ENCODE measurements at regions not wholly inside any gene's neighbourhood (a gene's known extent, or its start where the extent isn't known, plus 50 kb on each side); places are given as distances from the start of the nearest gene placed in this dataset.

DNA sequence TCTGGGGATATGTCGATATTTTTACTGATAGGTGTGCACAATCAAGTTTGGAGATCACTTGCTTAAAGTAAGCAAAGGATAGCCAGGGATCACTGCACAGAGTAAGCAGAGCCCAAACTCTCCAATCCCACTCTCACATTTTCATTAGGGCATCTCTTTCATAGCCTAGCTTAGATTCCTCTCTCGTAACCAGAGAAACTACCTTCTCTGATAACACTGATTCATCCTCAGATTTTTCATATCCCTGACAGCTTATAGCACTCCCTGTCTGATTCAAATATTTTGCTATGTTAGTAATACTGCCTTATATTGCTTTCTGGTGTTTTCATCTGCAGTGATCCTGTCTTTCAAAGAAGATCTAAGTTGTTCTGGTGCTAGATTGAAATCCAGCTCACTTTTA is 123.7 kb downstream of the CBLL2 start:
- no peak for DNase-seq

DNA sequence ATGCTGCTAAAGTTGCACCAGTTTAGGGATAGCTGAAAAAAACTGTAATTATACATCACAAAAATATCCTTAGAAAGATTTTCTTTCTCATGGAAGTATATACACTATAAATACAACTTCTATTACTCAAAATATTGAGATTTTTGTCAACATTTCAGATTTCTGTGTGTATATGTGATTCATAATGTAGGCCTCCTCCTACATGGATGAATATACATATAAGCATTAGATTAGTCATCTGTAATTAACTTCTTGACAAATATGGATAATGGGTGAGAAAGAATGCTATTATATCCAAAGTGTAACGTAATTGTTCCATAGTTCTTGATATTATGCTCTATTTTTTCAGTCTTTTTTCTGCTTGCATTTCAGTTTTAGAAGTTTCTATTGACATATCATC is 124.9 kb downstream of the CBLL2 start:
- DNase-seq, result no peak

DNA sequence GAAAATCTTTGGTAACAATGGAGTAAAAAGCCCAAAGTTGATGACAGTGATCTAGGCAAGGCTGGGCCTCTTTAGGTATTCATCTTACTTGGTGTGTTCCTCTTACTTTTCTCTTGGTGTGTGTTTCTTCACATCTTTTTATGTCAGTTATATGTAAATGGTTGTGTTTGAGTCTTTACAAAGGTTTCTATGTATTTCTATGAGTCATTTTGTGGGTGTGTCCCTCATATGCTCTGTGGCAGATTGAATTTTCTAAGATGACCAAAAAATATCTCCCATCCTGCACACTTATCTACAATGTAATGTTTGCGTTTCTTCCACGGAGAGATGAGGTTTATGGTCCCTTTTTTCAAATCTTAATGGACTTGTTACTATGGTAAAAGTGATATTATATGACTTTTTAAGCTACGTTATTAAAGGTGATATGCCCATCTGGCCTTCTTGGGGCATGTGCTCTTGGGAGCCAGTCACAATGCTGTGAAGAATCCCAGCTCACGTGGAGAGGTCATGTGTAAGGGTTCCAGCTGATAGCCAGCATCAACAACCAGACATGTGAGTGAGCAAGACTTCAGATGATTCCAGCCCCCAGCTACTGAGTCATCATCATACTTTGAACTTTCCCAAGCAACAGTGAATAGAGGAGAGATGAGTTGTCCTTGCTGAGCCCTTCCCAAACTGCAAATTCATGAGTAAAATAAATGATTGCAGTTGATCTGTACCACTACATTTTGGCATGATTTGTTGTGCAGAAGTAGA is 126.9 kb downstream of the CBLL2 start:
- no peak for DNase-seq

DNA sequence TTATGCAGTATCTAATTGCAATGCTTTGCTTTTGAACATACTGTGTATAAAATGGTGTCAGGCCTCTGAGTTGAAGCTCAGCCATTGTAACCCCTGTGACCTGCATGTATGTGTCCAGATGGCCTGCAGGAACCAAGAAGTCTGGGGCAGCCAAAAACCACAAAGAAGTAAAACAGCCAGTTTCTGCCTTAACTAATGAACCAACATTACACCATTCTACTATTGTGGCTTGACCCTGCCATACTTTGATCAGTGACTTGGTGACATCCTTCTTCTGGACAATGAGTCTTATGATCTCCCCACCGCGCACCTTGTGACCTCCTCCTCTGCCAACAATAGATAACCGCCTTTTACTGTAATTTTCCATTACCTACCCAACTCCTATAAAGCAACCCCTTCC is 131.6 kb downstream of the CBLL2 start:
- no peak for DNase-seq

DNA sequence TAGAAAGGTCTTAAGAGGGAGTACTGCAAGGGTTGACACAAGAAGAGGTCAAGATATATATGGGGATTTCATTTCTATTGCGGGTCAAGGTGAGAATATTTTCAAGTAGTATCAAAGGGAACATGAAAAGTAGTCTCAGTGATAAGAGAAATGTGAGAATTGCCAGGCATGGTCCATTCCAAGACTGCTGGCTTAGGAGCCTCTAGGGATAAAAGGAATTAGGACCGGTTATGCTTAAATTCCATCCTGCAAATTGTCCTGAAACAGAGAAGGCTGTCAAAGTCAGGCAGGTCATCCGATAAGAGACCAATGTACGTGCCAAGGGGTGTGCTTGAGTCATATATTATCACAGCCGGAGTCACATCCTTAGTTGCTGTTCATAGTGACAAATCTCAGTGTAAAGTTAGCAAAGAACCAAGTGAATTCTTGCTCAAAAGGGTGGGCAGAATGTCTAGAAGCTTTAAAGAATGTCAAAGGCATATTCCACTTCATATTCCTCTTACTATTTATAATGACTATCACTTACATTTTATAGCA is 133.6 kb downstream of the CBLL2 start:
- no peak for DNase-seq

DNA sequence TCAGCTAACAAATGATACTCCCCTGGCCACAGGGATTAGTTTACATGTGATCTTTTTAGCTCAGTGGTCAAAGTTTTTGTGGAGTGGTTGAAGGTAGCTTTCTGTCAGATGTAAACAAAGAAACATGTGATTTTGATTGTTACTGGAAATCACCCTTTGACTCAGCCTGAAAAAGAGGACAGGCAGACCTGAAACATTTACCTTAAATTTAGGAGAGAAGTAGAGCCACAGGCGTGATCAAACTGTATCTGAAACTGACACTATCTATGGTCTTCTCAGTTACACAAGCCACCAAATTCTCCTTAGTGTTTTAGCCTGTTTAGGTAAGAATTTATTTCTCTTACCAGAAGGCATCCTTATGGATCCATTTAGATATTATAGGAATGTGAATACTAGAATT is 136.7 kb downstream of the CBLL2 start:
- no peak for DNase-seq

DNA sequence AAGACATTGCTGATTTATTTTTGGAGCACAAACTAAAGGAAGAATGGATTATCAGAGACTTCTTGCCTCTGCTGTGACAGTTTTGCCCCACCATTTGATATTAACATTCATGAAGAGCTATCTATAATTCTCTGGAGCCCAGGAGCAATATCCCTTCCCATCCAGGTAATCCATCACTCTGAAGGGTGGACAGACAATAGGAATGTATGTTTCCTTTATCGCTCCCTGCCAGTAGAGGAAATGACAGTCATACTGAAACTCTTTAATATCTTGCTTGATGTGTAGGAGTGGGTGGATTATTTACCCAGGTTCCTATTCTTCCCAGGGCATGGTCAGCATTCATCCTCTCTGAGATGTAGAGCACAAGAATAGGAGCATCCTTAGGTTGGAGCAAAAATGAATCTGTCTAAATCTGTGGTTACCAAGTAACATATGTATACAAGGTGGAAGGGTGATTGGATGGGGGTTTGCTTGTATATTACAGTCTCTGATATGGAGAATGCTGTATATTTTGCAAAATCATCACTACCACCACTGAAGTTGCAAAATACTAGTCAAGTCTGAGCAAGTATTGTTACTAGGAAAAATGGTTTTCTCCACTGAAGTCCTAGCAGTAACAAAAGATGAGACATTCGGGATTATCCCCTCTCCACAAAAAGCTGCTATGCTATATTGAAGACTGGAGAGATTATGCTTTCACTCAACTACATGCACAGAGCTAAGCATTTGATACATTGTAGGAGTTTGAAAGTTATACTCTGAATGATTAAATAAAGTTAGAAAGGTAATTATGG is 151.6 kb downstream of the CBLL2 start:
- no peak for DNase-seq

DNA sequence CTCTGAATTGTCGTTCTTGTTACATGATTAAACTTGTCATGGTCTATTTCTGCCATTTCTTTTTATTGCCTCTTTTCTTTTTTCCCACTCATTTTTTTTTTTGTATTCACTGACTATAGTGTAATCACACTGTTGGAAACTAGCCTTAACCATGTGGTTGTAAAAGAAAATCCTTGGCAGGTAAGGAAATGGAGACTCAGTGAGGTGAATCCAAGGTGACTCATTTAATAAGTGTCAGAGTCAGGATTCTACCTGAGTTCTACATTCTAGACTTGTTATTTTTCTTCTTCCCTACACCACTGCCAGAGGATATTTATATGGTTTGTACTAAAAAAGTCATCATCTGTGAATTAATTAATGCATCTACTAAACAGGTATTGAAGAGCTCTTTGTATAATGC is 152.2 kb downstream of the CBLL2 start:
- no peak for DNase-seq

DNA sequence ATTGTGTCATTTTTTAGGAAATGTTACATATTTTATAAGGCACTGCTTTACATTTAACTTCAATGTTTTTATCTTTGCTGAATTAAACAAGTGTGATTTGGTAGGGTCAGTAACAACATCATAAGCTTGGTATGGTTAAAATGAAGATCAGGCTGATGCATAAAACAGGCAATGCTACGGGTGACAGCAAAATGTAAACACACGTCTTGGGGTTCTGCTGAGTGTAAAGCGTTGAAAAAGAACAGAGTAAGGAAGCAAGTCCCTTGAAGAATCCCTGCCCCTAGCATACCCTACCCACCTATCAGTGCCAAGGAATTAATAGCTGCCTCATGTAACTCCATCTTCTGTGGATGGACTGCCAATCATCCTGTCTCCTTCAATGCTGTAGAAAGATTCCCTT is 157.0 kb downstream of the CBLL2 start:
- no peak for DNase-seq

DNA sequence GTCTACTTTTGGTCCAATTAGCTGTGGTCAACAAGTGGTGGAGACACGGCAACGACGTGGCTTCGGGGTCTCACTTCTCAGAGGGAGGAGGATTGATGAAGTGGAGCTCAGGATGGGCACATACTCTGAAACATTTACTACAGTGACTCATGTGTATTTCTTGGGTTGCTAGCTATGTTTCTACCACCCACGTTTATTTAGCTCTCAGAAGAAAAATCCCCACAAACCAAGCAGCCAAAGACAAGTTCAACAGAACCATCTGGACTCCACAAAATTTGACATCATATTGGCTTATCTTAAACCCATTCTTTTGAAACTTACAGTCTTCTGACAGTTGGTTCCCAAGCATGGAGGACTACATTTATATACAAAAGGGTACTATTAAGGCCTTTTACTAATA is 158.0 kb downstream of the CBLL2 start:
- no peak for DNase-seq

DNA sequence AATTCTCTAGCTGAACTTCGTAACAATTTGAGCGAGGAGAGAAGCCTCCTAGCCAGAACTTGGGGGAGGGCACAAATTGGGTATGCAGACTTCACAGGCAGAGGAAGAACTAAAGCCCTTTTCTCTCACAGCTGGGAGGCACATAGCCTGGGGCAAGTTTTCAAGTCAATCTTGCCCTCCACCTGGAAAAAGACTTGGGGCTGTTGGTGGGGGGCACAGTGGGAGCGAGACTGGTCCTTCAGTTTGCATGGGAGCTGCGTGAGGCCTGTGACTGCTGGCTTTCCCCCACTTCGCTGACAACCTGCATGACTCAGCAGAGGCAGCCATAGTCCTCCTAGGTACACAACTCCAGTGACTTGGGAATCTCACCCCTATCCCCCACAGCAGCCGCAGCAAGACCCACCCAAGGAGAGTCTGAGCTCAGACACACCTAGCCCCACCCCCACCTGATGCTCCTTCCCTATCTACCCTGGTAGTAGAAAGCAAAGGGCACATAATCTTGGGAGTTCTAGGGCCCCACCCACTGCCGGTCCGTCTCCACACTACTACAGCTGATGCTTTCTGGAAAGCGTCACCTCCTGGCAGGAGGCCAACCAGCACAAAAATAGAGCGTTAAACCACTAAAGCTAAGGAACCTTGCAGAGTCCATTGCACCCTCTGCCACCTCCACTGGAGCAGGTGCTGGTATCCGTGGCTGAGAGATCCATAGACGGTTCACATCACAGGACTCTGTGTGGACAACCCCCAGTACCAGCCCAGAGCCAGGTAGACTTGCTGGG is 160.8 kb downstream of the CBLL2 start:
- DNase-seq, result no peak

DNA sequence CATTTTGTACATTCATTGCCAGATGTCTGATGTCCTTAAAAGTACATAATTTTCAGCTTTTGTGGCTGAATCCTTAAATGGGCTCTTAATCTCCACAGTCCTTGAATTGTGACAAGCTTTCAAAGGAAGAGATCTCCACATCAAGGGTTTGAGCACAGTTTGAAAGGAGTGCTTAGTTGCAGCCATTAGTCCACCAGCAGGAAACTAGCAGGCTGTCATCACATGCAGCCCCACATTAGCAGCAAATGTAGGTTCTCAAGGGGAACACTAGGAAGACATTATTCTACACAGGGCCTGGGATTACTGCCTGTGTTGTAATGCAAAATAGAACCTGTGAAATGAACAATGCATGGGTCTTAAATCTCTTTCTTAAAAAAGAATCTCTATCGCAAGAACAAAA is 173.2 kb downstream of the CBLL2 start:
- no peak for DNase-seq

DNA sequence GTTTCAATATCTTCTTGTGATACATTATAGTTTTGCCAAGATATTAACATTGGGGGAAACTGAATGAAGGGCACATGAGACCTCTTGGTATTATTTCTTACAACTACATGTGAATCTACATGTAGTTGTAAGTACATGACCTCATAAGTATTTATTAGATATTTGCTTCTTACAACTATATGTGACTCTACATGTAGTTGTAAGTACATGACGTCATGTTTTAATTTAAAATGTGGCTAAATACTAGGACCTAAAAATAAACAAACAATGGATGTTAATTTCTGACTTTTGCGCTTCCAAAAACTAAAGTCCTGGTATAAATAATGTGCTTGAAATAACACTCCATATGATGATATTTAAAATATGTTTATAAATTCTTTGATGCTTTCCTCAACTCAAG is 190.2 kb downstream of the CBLL2 start:
- DNase-seq, result no peak

DNA sequence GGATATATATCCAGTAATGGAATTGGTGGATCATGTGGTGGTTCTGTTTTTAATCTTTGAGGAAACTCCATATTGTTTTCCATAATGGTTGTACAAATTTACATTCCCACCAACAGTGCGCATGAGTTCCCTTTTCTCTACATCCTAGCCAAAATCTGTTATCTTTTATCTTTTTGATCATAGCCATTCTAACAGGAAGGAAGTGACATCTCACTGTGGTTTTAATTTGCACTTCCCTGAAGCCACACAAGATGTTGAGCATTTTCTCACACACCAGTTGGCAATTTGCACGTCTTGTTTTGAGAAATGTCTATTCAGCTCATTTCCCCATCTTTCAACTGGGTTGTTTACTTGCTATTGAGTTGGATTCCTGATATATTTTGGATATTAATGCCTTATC is 194.9 kb downstream of the CBLL2 start:
- no peak for DNase-seq

DNA sequence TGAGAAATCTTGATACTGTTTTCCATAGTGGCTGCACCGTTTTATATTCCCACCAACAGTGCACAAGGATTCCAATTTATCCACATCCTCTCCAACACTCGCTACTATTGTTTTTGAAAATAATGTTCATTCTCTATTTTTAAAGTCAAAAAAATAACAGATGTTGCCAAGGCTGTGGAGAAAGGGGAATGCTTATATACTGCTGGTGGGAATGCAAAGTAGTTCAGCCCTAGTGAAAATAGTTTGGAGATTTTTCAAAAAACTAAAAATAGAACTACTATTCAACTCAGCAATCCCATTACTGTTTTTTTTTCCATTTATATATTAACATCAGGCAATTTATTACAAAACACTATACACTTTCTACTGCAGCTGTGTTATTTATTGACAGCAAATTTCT is 208.7 kb downstream of the CBLL2 start:
- no peak for DNase-seq

DNA sequence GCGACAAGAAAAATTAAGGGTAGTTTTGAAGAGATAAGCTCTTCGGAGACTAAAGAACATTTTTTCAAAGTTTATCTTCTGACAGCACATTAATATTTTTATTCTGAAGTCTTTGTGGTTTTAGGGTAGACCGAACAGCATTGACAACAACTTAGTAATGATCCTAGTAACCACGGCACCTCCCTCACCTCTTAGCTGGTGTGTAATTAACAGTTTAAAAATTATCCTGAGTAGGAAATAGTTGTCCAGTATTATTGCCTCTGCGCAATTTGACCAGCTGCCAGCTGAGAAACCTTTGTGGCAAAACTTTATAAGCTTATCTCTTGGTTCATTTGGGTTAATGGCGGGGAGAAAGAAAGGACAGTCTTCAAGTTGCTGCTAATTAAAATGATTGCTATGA is 213.6 kb downstream of the CBLL2 start:
- no peak for DNase-seq

DNA sequence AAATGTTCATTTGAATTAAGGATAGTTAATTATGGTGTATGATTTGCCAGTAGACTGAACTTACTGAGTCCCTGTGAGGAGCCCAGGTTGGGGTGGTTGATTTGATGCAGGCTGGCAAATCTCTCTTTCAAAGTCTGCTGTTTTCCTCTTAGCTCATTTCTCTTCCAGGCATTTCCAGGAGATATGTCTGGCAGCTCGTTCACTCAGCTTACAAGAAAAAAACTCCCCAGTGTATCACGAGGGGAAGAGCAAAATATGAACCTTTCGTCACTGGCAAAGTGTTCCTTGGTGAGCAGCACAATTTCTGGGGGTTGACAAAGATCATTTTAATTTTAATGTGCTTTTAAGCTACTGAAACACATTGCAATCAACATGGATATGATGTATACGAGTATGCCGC is 244.2 kb downstream of the CBLL2 start:
- no peak for DNase-seq

DNA sequence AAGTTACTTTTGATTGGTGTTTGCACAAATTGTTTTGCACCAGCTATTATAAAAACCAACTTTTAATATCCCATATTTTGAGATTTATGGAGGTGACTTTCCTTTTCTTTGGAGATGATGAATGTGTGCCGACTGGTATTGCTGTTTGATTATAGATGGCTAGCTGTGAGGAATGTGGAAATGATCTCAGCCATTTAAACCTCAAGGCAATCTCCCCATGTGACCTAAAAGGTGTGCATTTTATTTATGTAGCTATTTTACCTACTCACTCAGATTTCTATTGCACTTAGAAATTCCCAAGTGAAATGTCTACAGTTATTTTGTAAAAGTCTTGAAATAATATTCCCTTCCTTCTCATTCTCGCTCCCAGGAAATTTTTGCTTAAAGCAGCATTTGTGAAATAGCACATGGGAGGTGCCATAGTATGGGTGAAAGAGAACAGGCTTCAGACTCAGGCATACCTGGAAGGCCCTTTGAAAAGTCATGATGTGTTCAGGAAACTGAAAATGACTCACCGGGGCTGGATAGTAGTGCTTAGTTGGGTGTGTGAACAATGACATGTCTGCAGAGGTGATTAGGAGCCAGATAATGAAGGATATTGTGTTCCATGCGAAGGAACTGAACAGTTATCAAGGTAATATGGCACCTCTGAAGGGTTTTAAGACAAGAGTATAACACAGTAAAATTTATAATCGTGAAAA is 247.6 kb downstream of the CBLL2 start:
- DNase-seq, result no peak

DNA sequence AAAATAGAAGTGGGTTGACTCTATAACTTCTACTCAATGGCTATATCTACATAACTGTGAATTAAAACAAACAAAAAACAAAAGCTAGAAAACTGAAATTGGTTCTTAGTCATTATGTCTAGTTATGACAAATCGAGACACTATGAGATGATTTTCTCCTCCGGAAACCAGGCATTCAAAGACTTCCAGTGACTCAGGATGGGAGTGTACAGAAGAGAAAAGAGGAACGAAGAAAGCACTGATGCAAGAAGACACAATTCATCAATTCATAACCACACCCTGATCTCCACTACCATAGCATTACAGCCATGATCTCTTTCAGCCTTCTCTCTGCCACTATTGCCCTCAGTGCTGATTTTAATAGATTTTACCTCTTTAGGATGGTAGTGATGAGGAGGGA is 253.6 kb downstream of the CBLL2 start:
- DNase-seq, result no peak

DNA sequence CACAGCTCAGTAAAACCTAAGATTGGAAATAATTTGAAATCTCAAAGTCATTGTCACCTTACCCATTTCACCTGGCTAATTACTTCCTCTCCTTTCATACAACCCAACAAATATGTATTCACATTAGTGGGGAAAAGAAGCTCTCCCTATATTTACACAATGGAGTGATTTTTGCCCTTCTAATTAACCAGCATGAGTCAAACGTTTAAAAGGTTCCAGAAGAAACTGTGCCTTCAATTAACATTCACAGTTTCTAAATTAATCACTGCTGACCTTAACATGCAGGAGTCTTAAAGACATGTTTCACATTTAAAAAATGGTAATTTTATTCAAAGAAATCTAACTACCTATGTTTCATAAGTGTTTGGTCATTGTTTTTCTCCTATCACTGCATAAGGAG is 254.6 kb downstream of the CBLL2 start:
- no peak for DNase-seq

DNA sequence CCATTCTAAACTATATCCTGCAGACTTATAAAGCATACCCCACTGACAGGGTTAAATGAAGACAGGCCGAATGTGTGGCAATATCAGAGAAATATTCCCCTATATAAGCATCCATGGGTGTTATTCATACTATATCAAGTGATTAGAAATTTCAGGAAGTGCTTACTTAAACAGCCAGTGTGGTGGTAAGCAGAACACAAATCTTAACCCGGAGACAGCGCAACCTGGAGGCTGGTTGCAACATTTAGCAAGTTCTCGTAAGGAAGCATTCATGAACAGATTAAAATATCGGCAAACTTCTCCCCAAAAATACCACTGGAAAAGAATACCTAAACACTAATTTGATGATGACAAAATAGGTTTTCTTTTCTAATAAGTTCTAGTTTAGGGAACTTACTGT is 261.2 kb downstream of the CBLL2 start:
- no peak for DNase-seq

DNA sequence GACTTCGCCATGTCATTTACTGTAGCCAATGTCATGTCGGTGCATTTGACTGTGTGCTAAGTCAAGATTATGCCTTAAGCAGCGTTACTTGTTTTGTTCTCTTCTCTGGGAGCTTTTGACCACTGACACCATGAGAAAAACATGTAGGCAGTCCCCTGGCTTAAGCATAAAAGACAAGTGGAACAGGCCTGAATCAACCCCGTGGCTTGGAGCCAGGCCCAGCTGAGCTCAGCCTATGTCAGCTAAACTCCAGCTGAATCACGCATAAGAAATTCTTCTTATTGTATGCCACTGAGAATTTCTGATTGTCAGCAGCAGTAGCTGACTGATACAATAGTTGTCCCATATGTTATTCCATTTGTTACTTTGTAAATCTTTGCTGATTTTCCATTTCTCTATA is 261.9 kb downstream of the CBLL2 start:
- DNase-seq, result no peak

DNA sequence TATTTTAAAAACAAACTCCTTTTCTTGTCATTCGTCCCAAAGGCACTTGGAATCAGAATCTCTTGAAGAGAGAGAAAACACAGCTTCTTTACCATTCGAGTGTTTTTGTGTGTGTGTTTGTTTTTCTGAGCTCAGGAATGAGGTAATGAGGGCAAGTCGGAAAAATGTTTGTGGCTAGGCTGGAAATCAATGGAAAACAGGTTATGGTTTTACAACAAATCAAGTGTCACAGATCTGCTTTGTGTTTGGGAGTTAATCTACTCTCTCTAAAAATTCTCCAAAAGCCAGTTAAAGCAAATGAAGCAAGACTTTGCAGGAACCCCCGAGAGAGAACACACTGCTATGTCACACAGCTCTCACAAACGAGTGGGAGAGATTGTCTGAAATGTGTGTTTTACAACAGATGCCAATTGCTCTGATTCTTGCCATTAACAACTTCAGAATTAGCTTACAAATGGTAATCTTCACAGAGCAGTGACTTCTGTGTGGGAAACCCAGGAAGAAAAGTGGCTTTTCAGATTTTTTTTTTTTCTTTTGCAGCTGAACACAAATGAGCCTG is 264.1 kb downstream of the CBLL2 start:
- no peak for DNase-seq

Measured in CD4-positive, alpha-beta T cell treated with Interleukin-15 for 1 hour (primary cell).